Fibroblast of skin of abdomen (primary cell): ENCODE measurements at regions not wholly inside any gene's neighbourhood (a gene's known extent, or its start where the extent isn't known, plus 50 kb on each side); places are given as distances from the start of the nearest gene placed in this dataset.
A peak's percentile ranks its signal among the peaks of the same experiment; 100 is the strongest.
"Not testable (repeated sequence)": the region's sequence is repeated elsewhere in the genome, so short reads cannot be mapped to it uniquely, and the experiment has no call there.

Source experiments
- DNase-seq: peaks from one replicate; pipeline ENCODE4 v3.0.0-alpha.2; 2013

DNA sequence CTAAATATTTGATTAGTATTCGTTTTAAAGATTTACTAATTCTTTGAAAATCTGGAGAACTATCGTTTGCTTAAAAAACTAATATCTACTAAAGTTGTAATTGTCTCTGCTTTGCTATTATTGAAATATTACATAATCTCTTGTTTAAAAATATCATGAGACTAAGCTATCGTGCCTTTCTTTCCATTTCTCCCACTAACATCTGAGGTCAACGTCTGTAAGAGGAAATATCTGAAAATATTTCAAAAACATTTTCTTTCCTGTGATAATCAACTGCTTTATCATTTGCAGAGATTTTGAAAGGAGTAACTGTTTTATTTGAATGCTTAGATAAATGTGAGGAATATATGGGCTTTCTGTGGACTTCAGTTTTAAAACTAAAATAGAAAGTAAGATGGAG is 694.1 kb downstream of the USP25 start:
- no peak for DNase-seq

DNA sequence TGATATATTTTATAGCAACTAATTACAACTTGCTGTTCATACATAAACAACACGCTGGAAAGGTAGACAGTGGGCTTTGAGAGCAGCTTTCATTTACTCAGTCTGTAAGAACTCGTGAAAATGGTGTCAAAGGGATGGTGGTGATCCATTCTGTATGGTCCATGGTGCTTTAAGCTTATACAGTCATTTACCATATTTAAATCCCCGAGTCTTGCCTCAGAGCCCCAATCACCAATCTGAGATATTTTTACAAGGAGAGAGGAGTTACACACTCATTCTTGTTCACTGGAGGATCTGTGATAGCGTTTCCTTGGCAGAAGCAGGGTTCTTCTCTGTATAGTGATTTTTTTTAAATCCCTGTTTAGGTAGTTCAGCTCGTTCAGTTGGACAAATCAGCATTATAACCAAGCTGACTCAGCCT is 694.6 kb downstream of the USP25 start:
- no peak for DNase-seq

- no peak for DNase-seq
These were observed 695.6 kb downstream of the USP25 start for GRCh38 chr21:16425376-16425775.

DNA sequence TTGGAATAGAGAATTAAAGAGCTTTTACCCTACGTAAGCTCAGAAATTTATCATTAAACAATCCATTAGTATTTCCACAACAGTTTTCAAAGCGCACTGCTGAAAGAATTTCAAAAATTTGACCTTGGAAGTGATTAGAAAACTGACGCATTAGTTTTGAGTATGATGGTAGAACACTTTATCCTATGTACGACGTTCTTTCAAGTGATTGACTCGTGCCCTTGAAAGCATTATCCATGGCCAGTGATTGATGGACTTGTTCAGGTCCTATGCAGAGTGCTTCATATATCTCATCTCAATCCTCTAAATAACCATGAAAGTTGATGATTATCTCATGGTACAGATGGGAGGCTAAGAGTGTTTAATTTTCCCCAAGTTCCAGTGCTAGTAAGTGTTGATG is 697.2 kb downstream of the USP25 start:
- no peak for DNase-seq

GRCh38 chr21:16427587-16428087 is 697.9 kb downstream of the USP25 start:
- no peak for DNase-seq

GRCh38 chr21:16437586-16437985 is 707.8 kb downstream of the USP25 start:
- no peak for DNase-seq

GRCh38 chr21:16438761-16439160 is 709.0 kb downstream of the USP25 start:
- DNase-seq: no peak

DNA sequence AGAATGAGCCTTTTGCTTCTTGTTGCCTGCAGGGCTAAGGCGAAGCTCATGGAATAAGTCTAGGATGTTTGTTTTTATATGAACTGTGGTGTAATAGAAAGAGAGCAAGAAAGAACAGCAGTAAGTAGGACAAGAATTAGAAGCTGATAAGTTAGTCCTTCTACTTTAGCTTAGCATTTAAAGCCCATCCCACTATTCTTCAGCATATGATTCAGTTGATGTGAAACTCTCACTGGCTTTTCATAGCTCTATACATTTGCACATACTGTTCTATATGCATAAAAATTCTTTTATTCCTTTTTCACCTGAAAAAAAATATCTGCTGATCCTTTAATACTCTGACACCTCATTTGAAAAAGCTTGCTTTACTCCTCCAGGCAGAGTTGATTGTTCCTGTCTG is 712.0 kb downstream of the USP25 start:
- no peak for DNase-seq

GRCh38 chr21:16454399-16454798 is 724.6 kb downstream of the USP25 start:
- DNase-seq: no peak

DNA sequence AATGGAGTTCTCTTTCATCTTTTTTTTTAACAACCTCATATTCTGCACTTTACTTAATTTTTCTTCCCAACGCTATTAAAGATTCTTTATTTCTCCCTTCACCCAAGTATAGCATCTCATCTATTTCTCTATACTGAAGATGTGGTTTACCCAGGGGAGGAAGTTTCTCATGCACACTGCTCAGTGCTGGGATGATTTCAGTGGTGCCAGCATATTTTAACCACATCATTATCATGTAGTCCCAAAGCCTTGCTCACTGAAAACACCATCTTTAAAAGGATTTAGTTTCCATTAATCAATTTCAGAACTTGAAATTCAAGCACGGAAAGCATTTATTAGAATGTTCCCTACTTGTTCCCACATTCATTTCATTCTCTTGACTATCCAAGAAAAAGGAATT is 725.7 kb downstream of the USP25 start:
- DNase-seq: no peak

- peak; percentile 56 for DNase-seq
These were observed 726.2 kb downstream of the USP25 start for GRCh38 chr21:16455978-16456377.

- no peak for DNase-seq
These were observed 727.7 kb downstream of the USP25 start for GRCh38 chr21:16457498-16457897.

DNA sequence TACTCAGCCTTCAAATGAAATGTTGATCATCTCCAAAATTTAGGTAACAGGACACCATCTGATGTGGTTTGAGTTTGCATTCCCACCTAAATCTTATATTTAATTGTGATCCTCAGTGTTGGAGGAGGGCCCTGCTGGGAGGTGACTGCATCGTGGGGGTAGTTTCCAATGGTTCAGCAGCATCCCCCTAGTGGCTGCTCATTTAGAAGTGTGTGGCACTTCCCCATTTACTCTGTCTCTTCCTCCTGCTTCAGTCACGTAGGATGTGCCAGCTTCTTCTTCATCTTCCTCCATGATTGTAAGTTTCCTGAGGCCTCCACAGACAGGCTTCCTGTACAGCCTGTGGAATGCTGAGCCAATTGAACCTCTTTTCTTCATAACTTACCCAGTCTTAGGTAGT is 731.2 kb downstream of the USP25 start:
- no peak for DNase-seq

- DNase-seq: not testable (repeated sequence)
These were observed 734.6 kb downstream of the USP25 start for GRCh38 chr21:16464211-16464889.

DNA sequence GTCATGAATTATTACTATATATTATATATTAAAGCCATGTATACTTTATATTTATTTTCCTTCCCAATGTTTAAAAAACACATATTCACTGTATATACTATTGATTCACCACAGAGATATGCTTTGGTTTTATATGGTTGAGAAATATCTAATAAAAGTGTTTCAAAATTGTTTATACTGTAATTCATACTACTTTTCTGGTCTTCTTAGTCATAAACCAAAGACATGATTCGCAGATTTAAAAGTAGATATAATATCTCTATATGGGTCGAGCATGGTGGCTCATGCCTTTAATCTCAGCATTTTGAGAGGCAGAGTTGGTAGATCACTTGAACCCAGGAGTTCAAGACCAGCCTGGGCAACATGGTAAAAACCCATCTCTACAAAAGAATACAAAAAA is 738.4 kb downstream of the USP25 start:
- peak; percentile 23 for DNase-seq

DNA sequence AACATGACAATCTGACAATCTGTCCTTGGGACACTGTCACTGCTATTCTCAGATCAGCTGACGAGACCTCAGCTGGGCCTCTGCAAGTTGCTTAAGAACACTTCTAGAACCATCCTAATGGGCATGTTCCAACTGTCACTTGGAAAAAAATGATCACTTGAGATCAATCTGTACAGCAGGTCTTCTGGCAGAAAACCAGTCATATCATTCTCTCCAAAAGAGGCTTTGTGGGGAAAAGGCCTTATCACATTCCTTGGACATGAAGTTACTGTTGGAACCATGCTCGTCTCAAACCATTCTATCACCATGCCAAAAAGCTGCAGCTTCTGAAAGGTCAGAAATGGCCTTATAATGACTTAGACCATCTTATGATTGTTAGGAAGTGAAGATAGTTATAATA is 744.2 kb downstream of the USP25 start:
- DNase-seq: peak; percentile 23

- DNase-seq: peak; percentile 32
These were observed 746.5 kb downstream of the USP25 start for GRCh38 chr21:16476056-16476825.

GRCh38 chr21:16488042-16488441 is 758.3 kb downstream of the USP25 start:
- DNase-seq: no peak

- DNase-seq: no peak
These were observed 762.6 kb downstream of the USP25 start for GRCh38 chr21:16492356-16492755.

DNA sequence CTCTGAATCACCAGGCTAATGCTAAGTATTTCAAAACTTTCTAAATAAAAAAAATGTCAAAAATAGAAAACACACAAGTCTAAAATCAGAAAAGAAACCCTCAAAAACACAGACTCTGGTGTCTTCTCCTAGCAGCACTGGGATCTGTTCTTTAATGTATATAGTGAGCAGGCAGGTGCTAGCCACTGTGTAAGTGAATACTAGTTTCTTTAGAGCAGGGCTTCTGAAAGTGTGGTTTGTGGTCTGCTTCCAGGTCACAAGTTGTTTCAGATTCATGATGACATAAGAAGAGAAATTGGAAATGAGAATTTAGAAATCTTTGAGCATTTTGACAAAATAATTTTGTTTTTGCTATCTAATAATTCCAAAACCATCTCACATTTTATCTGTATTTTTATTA is 763.1 kb downstream of the USP25 start:
- no peak for DNase-seq

DNA sequence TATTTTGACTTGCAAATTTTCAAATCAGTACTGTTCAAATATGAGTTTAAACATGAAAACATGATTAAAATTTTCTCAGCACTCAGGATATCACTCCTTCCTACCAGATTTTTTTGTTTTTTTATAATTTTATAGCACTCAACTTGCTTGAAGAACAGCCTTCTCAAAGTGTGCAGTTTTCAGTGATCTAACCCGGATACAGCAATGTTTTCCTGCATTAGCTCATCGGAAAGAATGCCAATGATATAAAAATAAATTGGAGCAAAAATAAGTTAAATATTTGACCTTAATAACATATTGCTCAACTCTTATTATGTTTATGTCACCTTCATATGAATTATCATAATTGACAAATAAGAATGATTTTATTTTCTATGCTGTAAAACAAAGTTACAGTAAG is 766.8 kb downstream of the USP25 start:
- no peak for DNase-seq

- no peak for DNase-seq
These were observed 770.5 kb downstream of the USP25 start for GRCh38 chr21:16500271-16500670.

- DNase-seq: no peak
These were observed 772.5 kb downstream of the USP25 start for GRCh38 chr21:16502273-16502672.

DNA sequence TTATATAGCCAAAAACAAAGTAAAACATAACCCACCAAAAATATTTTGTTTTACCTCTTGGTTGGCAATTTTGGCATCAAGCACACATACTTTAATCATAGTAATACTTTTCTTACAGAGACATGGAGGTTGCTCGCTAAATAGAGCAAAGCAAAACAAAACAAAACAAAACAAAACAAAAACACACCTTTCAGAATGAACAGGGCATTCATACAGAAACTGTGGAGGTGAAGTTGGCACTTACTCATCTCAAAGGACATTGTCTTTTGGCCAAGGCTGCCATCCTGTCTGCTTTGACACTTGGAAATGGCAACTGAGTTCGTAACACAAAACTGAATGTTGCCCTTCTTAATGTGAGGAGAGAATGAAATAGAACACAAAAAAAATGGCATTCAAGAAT is 773.1 kb downstream of the USP25 start:
- no peak for DNase-seq
